HG03558 (cell line): ENCODE measurements at regions not wholly inside any gene's neighbourhood (a gene's known extent, or its start where the extent isn't known, plus 50 kb on each side); places are given as distances from the start of the nearest gene placed in this dataset.

Experiments used
- ATAC-seq: cut with Tn5 transposase; IDR thresholded peaks from one replicate; pipeline ENCODE4 v1.9.1; 2021; ENCODE audit warnings: moderate number of reproducible peaks; ENCODE audit not compliant: unreplicated experiment; ENCODE audit errors: extremely low read depth

DNA sequence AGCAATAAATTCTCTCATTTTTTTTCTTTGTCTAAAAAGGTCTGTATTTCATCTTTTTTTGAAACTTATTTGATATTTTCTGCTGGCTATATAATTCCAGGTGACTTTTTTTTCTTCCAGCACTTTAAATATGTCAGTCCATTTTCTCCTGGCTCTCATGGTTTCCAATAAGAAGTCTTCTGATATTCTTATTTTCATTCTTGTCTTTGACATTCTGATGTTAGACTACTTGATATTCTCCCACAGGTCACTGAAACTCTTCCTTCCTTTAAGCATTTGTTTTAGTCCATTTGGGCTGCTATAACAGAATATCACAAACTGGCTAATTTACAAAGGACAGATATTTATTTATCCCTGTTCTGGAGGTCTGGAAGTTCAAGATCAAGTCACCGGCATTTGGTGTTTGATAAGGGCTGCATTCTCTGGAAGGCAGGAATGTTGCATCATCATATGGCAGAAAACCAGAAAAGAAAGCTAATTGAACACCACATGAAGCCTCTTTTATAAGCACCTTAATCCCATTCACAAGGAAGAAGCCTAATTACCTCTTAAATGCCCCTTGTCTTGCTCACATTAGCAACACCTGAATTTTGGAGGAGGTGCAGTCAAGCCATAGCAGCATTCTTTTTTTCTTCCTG lies 242.1 kb upstream of the TNRC6C start:
- no peak for ATAC-seq

DNA sequence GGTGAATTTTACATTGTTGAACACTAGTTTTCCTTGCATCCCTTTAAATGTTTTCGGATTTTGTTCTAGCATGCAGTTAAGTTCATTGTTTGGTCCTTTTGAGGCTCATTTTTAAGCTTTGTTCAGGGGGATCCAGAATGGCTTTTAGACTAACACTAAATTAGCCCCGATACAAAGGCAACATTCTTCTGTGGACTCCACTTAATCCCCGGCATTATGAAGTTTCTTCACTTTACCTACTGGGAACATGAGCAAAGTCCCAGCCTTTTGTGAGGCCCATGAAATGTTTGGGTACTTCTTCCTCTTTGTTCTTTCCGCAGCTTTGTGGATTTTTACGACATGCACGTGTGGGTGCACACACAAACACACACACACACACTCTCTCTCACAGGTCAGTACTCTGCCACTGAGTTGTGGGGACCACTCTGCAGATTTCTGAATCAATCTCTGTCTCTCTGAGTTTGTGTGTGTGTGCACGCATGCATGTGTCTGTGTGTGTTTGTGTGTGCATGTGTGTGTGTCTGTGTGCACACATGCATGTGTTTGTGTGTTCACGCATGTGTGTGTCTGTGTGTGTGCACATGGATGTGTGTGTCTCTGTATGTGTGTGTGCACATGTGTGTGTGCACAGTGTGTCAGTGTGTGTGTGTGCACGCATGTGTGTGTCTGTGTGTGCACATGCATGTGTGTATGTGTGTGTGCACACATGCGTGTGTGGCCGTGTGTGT lies 240.4 kb upstream of the TNRC6C start:
- ATAC-seq: no peak

GRCh38 chr17:77718669-77718961 lies 239.9 kb upstream of the TNRC6C start:
- ATAC-seq: no peak

DNA sequence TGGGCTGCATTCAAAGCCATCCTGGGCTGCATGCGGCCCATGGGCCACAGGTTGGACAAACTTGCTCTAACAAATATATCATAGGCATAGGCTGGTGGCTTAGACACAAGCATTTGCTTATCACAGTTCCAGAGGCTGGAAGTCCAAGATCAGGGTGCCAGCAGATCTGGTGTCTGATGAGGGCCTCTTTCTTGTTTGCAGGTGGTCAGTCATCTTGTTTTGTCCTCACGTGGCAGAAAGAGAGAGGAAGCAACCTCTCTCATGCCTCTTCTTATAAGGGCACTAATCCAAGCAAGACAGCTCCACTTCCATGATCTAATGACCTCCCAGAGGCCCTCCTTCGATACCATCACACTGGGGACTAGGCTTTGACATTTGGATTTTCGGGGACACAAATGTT lies 238.7 kb upstream of the TNRC6C start:
- ATAC-seq: no peak

GRCh38 chr17:77720946-77721845 lies 237.3 kb upstream of the TNRC6C start:
- no peak for ATAC-seq

DNA sequence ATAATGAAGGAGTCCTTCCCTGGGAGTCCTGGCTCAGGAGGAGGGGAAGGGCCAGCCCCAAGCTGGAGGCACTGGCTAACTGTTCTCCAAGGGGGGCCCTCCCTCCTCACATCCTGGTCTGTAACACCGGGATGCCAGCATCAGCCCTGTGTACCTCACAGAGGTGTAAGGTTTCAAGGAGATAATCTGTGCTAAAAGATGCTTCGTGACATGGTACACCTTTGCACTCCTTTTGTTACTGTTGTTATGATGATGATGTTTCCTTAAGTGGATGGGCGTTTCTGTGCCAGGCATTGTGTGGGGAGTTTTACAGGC lies 236.7 kb upstream of the TNRC6C start:
- ATAC-seq: no peak

DNA sequence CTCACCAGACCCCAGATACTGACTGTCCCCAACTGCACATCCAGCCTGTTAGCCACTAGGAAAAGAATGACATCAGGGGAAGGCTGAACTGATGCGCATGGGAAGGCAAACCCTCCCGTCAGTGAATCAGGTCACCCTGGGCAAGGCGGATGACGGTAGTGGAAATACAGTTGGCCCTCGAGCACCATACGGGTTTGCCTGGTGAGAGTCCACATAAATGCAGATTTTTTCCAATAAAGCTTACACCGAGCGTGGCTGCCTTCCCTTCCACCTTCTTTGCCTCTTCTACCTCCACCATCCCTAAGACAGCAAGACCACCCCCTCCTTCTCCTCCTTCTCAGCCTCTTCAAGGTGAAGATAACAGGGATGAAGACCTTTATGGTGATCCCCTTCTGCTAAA lies 236.1 kb upstream of the TNRC6C start:
- no peak for ATAC-seq

GRCh38 chr17:77723071-77723908 lies 235.2 kb upstream of the TNRC6C start:
- ATAC-seq: no peak

- no peak for ATAC-seq
Observed at GRCh38 chr17:77723909-77724875, 234.3 kb upstream of the TNRC6C start.

DNA sequence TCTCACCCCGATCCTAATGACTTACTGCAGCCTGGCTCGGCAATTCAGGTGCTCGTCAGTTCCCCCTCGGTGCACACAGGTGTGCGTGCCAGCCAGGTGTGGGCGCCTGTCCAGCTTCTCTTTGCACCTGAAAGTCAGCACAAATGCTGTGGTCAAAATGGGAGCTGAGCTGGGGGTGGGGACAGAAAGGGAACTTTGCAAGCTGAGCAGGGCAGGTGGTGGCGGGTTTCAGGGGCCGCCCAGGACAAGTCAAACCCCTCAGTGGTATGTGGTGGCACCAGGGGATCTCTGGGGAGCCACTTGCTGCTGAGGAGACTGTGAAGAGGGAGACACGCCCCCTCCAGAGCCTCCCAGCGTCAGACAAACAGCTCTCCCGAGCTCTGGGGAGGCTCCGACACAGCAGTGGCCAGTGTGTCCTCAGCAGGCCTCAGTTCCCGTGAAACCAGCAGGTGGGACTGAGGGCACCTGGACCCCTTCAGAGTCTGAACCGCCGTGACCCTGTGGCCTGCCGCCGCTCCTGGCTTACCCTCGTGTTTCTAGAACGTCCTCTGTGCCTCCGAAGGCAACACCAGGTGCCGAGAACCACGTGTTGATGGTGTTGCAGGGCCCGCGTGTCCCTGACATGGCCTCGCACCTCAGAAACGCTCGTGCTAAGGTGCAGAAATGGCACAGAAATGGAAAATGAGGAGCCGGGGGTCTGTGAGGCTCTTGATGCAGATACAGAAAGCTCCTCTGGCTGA lies 233.5 kb upstream of the TNRC6C start:
- ATAC-seq: no peak

DNA sequence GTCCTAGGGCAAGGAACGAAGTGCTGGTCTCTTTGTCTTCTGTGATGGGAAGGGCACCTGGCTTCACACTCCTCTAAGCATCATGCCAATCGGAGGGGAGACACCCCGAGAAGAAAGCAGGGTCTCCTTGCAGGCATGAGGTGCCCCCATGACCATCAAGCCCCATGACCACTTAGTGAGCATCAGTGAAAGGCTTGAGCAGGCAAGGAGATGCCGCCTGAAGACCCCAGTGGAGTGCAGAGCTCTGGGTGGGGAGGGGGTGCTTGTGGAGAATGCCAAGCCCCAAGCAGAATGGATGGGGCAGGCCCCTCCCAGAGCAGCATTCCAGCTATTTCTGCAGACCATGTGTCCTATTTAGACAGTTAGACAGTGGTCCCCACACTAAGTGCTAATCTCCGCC lies 232.7 kb upstream of the TNRC6C start:
- no peak for ATAC-seq

GRCh38 chr17:77726549-77727006 lies 231.9 kb upstream of the TNRC6C start:
- no peak for ATAC-seq

DNA sequence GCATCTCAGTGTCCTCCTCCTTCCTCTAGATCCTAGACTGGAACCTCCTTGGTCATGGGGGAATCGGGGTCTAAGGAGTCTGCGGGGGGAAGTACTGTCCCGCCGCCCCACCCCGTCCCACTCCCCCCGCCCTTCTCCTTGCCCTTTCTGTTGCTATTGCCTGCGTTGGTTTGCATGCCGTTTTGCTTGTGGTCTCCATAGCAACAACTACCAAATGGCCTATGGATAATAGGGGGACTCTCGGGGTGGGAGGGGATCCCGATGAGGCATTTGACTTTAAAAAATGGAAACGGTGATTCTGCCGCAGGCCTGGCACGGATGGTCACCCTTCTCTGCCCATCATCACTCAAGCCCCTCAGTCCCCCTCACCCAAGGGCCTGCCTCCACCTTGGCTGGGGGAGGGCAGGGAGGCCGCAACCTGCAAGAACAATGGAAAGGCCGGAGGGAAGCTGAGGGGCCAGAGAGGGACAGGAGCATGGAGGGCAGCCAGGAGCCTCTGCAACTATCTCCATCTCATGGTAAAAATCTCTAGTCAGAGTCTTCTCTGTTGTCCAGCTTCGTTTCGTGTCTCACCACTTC lies 231.4 kb upstream of the TNRC6C start:
- no peak for ATAC-seq

DNA sequence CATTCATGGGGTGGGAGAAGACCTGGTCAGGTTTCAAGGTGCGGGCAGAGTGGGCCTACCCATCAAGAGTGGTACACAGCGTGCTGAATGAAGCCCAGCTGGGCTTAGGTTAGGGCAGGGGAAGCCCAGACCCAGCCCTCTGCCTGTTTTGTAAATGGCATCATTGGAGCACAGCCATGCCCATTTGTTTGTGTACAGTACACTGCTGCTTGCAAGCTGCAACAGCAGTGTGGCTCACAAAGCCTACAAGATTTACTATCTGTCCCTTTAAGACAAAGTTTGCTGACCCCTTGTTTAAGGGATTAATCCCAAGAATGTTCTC lies 230.1 kb upstream of the TNRC6C start:
- ATAC-seq: no peak

DNA sequence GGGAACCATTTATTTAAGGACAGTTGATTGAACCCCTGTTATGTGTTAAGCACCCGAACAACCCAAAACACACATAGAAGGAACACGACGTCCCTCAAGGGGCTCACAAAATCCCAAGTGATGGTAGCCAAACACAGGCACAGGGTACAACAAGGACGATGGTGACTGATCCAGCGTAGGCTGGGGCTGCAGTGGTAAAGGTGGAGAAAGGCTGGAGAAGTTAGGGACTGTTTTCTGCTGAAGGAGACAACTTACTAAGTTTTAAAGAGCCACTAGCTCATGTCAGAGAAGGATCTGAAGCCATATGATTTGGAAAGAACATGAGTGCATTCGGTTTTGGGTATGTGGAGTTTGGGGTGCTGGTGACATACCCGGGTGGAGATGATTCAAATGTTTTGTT lies 229.6 kb upstream of the TNRC6C start:
- no peak for ATAC-seq

DNA sequence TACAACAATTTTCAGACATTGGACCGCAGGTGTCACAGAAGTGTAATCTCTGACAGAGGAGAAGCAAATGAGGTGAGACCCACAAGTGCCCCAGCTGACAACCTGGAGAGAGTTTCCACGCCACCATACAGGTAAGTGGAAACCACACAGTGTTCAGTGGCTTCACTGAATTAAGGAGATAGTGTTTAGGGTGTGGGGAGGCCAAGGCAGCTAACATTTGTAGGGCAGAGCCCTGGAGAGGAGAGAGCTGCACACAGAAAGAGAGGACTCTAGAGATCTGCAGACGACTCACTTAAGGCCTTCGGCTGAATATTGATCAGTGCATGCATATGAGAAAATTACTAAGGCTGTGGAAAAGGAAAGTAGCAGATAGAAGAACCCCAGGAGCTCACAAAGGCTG lies 228.9 kb upstream of the TNRC6C start:
- ATAC-seq: no peak

GRCh38 chr17:77730376-77730775 lies 228.1 kb upstream of the TNRC6C start:
- no peak for ATAC-seq

- no peak for ATAC-seq
Observed at GRCh38 chr17:77733576-77734296, 224.8 kb upstream of the TNRC6C start.
